ENCODE measurements at regions not wholly inside any gene's neighbourhood (a gene's known extent, or its start where the extent isn't known, plus 50 kb on each side); places are given as distances from the start of the nearest gene placed in this dataset.
A peak's percentile ranks its signal among the peaks of the same experiment; 100 is the strongest.

DNA sequence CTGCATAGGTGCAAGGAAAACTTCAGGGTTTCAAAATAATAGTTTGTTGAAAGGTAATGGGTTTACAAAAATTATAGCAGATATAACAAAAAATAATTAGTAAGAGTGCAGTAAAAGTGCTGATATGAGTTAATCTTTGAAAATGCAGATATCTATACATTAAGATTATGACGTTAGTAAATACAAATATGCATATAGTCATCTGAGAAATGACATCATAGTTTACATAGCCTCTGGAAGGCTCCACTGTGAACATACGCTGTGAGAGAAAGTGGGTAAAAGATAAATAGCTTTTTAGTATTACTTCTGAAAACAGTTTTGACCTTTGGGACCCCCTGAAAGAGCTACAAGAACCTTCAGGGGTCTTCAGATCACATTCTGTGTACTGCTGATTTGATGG, 356.2 kb upstream of the SNX7 start:
- TF ChIP-seq, protein P1, sequence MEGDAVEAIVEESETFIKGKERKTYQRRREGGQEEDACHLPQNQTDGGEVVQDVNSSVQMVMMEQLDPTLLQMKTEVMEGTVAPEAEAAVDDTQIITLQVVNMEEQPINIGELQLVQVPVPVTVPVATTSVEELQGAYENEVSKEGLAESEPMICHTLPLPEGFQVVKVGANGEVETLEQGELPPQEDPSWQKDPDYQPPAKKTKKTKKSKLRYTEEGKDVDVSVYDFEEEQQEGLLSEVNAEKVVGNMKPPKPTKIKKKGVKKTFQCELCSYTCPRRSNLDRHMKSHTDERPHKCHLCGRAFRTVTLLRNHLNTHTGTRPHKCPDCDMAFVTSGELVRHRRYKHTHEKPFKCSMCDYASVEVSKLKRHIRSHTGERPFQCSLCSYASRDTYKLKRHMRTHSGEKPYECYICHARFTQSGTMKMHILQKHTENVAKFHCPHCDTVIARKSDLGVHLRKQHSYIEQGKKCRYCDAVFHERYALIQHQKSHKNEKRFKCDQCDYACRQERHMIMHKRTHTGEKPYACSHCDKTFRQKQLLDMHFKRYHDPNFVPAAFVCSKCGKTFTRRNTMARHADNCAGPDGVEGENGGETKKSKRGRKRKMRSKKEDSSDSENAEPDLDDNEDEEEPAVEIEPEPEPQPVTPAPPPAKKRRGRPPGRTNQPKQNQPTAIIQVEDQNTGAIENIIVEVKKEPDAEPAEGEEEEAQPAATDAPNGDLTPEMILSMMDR (conservative IDR thresholded peaks at IDR 0.05; ENCODE audit: low read length), result no peak
- DNase-seq (ENCODE audit: low read depth), result no peak

DNA sequence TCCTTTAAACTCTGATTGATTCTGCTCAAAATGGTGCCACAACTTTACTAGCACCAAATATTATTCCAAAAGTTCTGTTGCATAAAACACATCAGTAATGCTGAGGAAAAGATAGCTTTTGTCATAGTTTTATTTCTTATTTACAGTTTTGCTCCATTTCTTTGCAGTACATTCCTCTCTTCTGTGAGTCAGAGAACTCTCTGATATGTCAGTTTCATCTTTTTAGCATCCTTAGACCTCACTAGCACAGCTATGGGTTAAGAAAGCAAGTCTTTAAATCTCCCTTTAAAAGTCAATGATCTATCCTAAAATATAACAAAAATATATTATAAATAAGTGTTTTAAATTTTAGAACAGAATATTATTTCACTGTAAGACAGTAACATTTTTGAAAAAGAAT, 356.6 kb upstream of the SNX7 start:
- no peak overlapping the region for H3K4me3 ChIP-seq (ENCODE audit: low read length)
- peak; percentile 6 for DNase-seq (ENCODE audit: low read depth)

More for the DNA sequence above, 356.2 kb upstream of the SNX7 start:
- H3K4me3 ChIP-seq (ENCODE audit: low read length), result no peak overlapping the region

DNA sequence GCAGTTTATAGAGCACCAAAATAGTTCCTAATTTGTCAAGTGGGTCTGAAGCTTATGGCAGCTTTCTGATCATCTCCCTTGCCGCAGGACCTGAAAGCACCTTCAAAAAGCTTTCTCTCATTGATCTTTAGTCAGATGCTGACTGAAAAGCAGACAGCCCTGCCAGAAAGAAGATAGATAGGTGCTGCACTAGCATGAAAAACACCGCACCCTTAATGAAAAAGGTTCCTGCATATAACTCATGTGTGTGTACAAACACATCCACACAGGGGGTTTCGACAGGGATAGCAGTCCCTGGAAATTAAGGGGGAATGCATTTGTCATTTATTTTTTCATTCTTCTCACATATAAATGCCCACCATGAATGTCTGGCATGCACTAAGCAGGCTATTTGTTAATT, 361.7 kb upstream of the SNX7 start:
- TF ChIP-seq, protein P1 (conservative IDR thresholded peaks at IDR 0.05; ENCODE audit: low read length), result no peak
- H3K4me3 ChIP-seq (ENCODE audit: low read length), result no peak overlapping the region
- DNase-seq (ENCODE audit: low read depth), result no peak

More for the DNA sequence above, 356.6 kb upstream of the SNX7 start:
- TF ChIP-seq, protein P1 (conservative IDR thresholded peaks at IDR 0.05; ENCODE audit: low read length), result no peak

DNA sequence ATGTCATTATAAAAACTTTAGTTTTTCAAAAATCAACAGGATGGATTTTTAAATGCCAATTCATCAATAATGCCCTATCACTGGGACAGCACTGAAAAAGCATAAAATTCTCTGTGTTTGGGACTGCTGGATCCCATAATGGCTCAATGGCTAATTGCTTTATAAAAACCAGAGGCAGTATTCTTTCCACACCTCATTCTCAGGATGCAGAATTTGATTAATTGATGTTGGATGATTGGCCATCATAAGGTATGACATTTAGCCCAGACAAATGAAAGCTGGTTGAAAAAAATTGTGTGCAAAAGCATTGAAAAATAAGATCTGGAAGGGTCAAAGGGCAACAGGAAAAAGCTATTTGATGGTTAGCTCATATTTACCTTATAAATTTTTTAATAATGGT, 362.2 kb upstream of the SNX7 start:
- no peak overlapping the region for H3K4me3 ChIP-seq (ENCODE audit: low read length)
- TF ChIP-seq, protein P1 (conservative IDR thresholded peaks at IDR 0.05; ENCODE audit: low read length), result no peak
- DNase-seq (ENCODE audit: low read depth), result no peak

DNA sequence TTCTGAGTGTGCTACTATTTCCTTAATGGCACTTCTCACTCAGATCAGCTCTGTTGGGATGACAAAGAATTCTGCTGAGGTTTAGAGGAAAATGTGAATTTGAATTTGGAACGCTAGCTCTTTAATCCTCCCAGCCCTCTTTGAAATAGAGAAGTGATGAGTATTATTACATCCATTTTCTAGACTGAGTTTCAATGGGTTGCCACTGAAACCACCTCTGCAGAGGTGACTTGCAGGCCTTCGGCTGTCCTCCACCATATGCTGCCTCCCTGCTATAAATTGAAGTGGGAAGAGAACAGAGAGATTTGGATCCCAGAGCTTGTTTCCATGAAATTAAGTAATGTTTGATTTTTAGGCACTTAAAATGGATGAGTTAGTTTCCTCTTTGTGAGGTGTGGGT, 363.2 kb upstream of the SNX7 start:
- DNase-seq (ENCODE audit: low read depth), result no peak
- no peak overlapping the region for H3K4me3 ChIP-seq (ENCODE audit: low read length)
- TF ChIP-seq, protein P1 (conservative IDR thresholded peaks at IDR 0.05; ENCODE audit: low read length), result no peak

DNA sequence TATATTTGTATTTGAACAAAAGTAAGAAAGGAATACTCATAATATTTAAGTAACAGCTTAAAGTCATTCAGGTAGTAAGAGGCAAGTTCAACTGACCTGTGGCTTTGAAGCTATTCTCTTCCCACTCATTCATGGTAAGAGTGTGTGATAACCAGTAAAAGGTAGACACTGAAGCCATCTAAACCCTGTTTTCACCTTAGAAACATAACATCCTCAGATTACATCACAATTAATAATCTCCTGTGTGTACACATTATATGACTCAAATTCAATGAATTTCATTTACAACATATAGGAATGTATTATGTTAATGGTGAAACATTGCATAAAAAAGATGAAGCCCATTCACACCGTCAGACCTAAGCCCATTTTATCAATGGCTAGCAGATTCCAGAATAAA, 364.8 kb upstream of the SNX7 start:
- no peak for DNase-seq (ENCODE audit: low read depth)
- TF ChIP-seq, protein P1 (conservative IDR thresholded peaks at IDR 0.05; ENCODE audit: low read length), result no peak
- H3K4me3 ChIP-seq (ENCODE audit: low read length), result no peak overlapping the region

DNA sequence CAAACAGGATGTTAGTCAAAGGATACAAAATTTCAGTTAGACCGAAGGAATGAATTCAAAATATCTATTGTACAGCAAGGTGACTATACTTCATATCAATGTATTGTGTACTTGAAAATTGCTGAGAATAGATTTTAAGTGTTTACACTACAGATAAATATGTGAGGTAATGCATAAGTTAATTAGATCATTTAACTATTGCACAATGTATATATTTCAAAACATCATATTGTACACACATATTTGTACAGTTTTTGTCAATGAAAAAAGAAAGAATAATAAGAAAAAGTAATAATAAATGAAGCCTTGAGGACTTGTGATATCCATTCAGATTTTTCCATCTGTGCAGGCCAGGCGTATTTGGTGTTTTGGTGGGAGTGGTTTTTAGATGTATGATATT, 367.4 kb upstream of the SNX7 start:
- TF ChIP-seq, protein P1 (conservative IDR thresholded peaks at IDR 0.05; ENCODE audit: low read length), result no peak

More for the DNA sequence above, 367.4 kb upstream of the SNX7 start:
- H3K4me3 ChIP-seq (ENCODE audit: low read length), result no peak overlapping the region
- no peak for DNase-seq (ENCODE audit: low read depth)

Measured in AG10803 (cell line).